NCI-H2196 treated with DMSO at 0.1 percent for 48 hours (cell line): ENCODE measurements at regions not wholly inside any gene's neighbourhood (a gene's known extent, or its start where the extent isn't known, plus 50 kb on each side); places are given as distances from the start of the nearest gene placed in this dataset.

ENCODE experiments used
- DNase-seq: peaks from one replicate; lab custom pipeline; 2025; ENCODE audit not compliant: unreplicated experiment; lab: John Stamatoyannopoulos, UW

DNA sequence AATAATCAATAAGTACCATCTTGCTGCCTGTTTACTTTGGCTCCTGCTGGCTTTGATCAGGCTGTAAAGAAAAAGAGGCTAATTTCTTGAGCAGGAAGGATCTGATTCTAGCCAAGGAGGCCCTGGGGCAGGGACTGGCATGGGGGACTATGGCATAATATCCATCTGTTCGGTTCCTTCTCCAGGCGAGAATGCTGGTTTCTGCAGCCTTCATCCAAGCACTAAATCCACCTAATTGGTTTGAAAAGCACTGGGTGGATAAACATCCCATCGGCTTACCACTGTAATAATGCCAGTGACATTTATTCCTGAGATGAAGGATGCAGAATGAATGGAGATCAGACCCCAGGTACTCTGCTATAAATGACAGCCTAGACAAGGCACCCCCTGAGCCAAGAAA lies 180.0 kb upstream of the ASIC2 start:
- DNase-seq: no peak

- no peak for DNase-seq
Observed at GRCh38 chr17:33474789-33475188, 181.7 kb upstream of the ASIC2 start.

DNA sequence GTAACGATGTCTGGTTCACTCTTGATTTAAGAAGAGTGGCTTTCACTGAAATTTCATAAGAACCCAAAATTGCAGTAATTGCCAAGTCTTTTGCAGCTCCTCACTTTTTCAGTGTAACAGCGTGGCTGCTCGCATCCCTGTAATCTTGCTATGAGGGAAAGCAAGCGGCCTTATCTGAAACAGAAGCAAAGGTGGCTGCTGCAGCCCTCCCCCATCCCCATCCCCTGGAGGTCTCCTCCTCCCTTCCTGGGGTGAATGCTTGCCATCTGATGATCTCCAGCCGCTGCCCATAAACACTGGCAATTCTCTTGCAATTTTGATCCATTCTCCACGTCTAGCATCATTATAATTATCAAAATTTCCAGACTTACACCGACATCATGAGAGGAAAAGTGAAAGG lies 182.5 kb upstream of the ASIC2 start:
- DNase-seq: no peak

GRCh38 chr17:33481652-33482051 lies 188.6 kb upstream of the ASIC2 start:
- no peak for DNase-seq

- DNase-seq: no peak
Observed at GRCh38 chr17:33482636-33483035, 189.5 kb upstream of the ASIC2 start.

GRCh38 chr17:33484559-33484958 lies 191.5 kb upstream of the ASIC2 start:
- DNase-seq: no peak

DNA sequence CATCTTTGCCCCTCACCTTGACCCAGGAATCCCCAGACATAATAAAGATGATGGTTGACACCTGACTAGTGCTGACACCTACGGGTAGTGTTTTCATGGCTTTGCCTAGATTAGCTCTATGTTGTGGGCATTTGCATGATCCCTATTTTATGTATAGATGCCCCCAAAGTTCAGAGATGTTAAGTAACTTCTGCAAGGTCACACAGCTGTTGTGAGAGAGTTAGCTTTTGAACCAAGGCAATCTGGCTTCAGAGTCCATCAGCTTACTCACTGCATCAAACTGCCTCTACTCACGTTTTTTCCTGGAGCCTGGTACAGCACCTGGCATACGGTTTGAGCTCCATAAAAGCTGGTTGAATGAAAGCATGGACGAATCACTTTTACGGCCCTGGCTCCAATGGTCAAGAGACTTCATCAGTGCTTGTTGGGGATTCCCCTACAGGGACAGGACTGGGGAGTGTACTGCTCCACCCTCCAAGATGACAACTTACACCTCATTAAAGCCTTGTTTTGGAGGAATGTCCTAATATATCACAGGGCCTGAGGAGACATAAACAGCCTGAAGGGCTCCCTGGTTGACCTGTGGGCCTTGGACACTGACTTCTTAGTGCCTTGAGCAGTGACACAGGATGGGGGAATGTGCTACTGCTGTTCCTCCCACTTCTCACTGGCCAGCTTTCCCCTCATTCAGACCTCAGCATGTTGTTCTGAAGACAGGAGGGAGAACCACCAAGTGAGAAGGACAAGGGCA lies 193.2 kb upstream of the ASIC2 start:
- no peak for DNase-seq

DNA sequence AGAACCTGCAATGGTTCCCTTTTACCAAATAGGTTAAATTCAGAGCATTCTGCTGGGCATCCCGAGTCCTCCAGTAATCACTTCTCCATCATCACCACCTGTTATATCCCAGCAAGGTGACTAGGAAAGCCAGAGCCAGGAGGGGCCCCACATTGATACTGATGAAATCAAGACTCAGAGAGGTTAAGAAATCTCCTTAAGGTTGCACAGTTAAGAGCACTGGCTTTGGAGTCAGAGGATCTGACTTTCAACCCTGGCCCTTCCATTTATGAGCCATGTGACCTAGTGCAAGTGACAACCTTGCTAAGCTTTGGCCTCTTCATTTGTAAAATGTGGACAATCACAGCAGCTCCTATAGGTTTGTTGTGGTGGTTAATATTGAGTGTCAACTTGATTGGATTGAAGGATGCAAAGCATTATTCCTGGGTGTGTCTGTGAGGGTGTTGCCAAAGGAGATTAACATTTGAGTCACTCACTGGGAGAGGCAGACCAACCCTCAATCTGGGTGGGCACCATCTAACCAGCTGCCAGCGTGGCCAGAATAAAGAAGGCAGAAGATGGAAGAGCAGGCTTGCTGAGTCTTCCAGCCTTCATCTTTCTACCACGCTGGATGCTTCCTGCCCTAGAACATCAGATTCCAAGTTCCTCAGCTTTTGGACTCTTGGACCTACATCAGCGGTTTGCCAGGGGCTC lies 194.2 kb upstream of the ASIC2 start:
- no peak for DNase-seq

DNA sequence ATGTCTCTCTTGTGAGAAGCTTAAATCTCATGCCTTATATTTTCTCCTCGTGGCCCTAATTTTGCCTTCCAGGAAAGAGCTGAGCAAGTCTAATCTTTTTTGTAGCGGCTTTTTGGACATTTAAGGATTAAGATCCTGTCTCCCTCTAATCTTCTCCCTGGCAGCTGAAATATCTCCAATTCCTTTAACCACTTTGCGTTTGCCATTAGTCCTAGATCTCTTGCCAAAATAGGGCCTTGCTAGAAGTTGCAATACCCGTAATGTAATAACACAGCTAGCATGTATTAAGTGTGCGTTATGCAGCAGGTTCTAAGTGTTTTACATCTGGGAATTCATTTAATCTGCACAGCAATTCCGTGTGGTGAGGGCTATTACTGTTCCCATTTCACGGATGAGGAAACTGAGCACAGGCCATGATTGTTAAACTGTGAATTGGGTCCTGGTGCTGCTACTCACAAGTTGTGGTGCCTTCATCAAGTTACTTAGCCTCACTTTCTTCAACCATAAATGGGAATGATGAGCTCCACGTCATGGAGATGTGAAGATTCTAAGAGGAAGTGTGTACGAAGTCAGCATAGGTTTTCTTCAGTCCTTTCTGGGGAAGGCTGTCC lies 198.9 kb upstream of the ASIC2 start:
- no peak for DNase-seq

GRCh38 chr17:33492731-33493265 lies 199.7 kb upstream of the ASIC2 start:
- no peak for DNase-seq

DNA sequence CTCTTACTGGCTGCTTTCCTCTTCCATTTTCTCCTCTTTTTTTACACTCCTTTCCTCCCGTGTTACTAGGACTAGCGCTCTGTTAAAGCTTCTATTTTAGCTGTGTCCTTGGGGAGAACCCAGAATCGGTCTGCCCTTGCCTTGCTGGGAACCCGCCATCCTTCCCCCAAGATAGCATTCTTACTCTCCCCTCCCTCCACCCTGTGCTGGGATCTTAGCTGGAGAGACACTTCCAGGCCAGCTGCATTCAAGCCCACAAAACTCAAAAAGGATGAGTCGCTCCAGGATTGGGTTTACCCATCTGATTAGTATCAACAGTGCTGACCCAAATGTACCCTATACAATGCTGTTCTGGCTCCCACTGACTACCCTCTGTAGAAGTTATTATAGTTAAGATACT lies 200.5 kb upstream of the ASIC2 start:
- DNase-seq: no peak

DNA sequence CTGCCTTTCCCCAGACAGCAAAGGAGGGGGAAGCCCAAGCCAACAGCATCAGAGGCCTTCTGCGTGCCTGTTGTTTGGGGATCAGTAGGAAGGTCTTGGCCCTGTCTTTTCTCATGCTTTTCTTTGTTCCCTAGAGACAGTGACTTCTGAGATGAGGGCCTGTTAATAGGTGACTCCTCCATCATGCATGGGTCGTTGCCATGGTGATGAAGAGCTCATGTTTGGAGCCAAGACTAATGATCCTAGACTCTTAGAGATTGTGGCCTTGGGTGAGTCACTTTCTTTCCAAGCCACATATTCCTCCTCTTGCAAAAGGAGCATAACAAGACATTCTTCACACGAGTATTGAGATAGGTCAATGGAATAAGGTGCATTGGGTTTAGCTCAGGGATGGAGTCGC lies 201.1 kb upstream of the ASIC2 start:
- DNase-seq: no peak

DNA sequence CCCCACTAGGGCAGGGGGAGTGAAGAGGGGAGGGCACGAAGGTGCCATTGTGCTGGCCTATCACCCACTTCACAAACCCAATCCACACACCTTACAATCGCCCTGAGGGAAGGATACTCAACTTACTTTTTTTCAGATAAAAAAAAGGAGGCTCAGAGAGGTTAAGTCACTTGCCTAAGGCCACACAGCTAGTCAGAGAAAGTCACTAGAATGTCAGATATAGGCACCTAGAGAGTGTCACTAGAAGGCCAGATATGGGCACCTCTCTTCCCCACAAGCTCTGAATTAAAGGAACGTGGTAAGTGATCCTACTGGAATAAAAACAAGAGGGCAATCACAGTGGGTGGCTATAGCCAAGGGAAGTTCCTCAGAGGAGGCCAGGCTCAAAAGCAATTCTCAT lies 204.5 kb upstream of the ASIC2 start:
- DNase-seq: no peak

- DNase-seq: no peak
Observed at GRCh38 chr17:33498069-33498468, 205.0 kb upstream of the ASIC2 start.

DNA sequence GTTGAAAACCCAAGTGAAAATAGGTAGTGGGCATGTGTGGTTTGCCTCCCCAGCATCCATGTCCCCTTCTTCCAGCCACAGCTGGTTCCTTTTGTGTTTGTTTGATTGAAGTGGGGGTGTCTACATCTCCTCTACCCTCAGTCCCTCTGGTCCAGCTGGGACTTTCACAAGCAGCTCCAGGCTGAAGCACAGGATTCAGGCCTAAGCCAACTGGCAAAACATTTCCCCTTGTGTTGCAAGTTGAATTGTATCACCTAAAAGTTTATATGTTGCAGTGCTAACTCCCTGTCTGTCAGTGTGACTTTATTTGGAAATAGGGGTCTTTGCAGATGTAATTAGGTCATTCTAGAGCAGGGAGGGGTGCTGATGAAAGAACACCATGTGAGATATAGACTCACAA lies 205.9 kb upstream of the ASIC2 start:
- no peak for DNase-seq

DNA sequence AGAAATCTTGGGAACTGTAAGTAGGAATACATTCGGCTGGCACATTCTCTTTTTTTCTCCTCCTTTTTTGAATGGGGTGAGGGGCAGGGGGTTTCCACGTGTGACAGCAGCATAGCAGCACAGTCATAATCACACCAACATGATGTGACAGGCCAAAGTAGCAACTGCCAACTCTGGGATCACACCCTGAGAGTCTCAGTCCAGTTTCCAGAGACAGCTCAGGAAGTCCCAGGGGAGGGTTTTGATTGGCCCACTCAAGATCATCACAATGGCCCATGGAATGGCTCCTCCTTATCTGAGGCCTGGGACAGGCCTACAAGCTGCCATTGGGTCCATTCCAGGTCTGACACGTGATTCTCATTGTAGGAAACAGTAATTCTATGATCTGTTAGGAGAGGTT lies 207.1 kb upstream of the ASIC2 start:
- no peak for DNase-seq

DNA sequence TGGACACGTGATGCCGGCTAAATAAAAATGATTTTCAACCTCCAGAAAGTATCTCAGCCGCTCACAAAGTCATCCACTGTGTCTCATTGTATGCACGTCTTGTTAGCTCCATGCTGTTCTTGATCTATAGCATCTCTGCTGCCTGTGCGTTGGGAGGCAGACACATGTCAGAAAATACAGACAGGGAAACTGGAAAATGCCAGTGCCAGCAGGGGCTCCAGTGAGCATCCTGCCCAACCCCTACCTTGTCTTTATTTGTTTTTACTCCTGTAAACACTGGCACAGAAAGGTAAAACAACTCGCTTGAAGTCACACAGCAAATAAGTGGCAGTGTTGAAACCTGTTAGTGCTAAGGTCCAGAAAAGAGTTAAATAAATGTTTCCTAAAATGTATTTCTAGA lies 208.1 kb upstream of the ASIC2 start:
- no peak for DNase-seq

DNA sequence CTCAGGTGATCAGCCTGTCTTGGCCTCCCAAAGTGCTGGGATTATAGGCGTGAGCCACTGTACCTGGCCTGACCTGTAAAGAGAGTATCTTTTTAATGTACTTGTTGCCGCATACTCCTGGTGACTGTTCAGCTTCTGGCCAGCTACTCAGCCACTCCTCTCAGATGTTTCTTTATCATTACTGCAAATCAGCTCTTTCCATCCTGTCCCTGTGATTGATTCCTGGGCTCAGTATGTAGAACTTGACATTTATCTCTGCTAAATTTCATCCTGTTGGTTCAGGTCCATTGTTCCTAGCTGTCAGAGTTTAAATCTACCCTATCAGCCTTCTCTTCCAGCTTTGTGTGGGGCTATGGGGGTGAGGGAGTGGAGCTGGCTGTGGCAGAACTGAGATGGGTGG lies 211.5 kb upstream of the ASIC2 start:
- no peak for DNase-seq

GRCh38 chr17:33506889-33507650 lies 214.0 kb upstream of the ASIC2 start:
- no peak for DNase-seq

DNA sequence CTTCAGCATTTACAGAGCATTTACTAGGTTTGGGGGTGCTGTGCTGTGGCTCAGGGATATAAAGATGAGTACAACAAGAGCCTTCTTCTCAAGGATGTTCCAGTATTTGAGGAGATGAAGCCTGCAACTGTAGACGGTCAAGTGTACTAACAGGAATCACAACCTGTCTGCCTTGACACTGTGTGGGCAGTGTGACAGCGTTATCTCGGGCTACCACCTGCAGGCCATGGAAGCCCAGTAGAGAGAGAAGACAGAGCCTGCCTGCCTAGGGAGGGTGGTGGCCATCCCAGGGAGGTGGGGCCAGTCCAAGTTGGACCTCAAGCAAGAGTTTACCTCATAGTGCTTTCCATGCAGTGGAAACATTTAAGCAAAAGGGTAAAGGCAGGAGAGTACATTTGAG lies 215.1 kb upstream of the ASIC2 start:
- DNase-seq: no peak

DNA sequence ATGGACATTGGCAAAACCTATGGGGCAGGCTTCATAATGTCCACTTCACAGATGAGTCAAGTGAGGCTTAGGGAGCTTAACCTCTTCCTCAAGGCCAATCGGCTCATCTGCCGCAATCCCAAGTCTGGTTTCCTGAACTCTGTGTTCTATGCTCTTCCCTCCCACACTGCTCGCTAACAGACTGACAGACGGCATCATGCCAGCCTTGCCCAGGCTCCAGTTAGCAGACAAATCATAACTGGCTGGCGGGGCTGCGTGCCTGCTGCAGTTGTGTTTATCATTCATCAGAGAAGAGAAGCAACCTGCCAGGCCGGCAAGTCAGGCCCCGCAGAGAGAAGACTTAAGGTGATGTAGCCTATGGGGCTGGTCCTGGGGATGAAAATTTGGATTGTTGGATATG lies 216.2 kb upstream of the ASIC2 start:
- DNase-seq: no peak
